HG03159 (cell line): ENCODE measurements at regions not wholly inside any gene's neighbourhood (a gene's known extent, or its start where the extent isn't known, plus 50 kb on each side); places are given as distances from the start of the nearest gene placed in this dataset.
A peak's percentile ranks its signal among the peaks of the same experiment; 100 is the strongest.

Source experiments
- ATAC-seq: cut with Tn5 transposase; IDR thresholded peaks from one replicate; pipeline ENCODE4 v1.9.1; 2021; ENCODE audit warnings: mild to moderate bottlenecking, moderate library complexity; ENCODE audit not compliant: unreplicated experiment

DNA sequence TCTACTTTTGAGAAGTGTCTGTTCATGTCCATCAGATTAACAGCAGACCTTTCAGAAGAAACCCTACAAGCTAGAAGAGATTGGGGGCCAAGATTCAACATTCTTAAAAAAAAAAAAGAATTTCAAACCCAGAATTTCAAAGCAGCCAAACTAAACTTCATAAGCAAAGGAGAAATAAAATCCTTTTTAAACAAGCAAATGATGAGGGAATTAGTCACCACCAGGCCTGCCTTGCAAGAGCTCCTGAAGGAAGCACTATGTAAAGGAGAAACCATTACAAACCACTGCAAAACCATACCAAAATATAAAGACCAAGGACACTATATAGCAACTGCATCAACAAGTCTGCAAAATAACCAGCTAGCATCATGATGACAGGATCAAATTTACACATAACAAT, 124.6 kb upstream of the PDE4D start:
- no peak for ATAC-seq

DNA sequence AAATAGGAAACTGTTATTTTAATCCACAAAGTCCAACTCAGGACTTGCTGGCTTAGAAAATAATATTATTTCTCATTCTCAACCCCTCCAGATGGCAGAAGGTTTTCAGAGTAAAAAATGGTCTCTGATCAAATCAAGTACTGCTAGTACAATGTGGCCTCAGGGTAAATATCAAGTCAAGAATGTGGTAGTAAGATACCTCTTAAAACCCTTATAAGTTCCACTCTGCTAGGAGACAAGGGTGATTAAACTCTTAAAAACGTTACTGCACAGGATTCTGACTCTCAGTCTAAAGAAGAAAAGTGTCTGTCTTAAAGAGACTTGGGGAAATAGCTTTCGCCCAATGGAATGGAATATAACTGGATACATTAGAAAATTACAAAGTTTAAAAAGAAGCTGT, 120.8 kb upstream of the PDE4D start:
- ATAC-seq: no peak

DNA sequence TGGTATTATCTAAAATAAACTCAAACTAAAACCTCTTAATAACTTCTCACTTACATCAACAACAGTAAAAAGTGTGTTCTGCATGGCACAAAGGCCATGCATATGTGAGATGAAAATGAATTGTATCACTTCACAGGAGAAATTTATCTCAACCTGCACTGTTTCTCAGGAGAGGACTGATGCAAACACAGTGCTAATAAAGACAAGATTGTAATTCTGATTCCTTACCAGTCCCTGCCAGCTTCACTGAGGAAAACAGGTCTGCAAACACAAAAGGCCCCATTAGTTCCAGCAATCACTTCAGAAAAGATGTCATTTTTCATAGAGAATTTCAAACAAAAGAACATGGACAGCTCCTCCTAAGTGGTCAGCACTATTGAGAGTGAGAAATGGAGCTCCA, 117.3 kb upstream of the PDE4D start:
- no peak for ATAC-seq

DNA sequence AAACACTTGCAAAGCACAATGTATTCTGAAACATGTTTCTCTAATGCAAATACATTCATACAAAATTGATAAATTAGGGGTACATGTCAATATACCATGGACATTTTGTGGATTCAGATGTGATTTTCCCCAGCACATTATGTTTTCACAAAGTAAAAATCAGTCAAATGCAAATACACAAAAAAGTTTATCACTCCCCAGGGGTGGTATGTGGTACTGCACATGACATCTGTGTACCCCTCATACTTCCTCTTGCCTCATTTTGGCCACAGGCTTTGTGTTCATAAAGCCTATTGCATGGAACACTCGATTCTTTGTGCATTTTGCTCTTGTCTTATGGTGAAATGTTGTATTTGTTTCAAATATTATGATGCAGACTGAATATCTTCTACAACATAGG, 116.8 kb upstream of the PDE4D start:
- ATAC-seq: peak; percentile 73

DNA sequence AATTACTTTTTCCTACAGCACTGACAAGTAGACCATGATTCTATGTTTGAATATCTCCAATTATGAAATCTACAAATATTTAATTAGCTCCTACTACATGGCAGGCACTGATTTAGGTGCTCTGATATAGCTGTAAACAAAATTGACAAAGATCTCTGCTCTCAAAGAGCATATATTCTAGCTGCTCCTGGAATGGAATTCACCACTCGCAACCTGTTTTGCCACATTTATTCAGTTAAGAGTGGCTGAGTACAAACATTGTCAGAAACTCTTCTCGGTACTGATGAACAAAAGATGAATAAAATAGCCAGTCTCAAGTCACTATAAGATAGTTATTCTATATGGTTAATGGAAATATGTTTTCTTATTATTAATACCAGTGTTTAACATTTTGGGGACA, 114.2 kb upstream of the PDE4D start:
- no peak for ATAC-seq

DNA sequence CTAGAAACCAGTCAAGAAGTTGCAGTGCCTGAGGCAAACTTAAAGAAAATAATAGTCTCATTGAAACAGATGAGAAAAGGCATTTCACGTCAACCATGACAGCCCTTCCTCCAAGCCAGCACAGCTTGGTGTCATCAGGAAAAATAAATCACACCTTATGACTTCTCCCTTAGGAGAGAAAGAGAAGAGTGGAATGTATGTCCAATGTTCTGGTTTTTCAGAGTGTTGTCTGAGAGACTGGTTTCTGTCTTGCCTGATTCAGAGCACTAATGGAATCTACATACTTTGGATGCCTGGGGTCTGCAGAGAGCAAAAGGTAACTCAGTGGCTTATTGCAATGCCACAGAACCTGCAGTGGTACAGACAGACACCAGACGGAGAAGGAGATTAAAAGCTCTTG, 105.5 kb upstream of the PDE4D start:
- ATAC-seq: no peak

DNA sequence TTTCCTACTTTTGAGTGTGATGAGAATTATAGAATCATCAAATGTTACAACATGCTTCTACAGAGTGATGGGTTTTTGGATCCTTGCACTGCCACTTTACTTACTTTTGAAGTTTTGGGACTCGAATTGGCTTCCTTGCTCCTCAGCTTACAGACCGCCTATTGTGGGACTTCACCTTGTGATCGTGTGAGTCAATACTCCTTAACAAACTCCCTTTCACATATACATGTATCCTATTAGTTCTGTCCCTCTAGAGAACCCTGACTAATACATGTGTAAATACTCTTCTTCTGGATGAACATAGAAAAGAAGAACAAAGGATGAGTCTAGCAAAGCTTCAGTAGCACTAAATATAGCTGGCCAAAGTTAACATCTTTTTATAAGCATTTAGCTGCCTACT, 98.7 kb upstream of the PDE4D start:
- ATAC-seq: no peak

DNA sequence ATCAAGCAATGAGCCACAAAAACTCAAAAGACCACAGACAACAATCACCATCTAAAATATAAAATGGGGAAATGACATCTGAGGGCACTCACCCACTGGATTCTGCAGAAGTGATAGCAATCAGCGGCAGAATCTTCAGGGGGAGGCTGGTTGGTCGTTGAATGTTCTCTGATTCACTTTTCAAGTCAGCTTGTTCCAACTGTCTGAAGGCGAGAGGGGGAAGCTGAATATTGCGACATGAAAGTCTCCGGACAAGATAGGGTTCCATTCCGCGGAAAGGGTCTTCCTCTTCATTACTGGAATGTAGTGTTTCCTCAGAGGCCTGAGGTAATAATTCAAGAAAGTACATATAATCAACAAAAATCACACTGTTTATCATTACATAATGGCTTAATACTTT, 94.9 kb upstream of the PDE4D start:
- ATAC-seq: no peak

DNA sequence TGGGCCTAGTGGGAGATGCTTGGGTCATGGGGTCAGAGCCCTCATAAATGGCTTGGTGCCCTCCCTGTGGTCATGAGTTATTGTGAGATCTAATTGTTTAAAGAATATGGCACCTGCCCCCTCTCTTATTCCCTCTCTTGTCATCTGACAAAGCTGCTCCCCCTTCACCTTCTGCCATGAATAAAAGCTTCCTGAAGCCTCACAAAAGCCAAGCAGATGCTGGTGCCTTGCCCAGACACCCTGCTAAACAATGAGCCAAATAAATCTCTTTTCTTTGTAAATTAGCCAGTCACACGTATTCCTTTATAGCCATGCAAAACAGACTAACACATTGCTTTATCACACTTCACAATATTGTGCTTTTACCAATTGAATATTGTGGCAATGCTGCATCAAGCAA, 82.8 kb upstream of the PDE4D start:
- ATAC-seq: no peak

DNA sequence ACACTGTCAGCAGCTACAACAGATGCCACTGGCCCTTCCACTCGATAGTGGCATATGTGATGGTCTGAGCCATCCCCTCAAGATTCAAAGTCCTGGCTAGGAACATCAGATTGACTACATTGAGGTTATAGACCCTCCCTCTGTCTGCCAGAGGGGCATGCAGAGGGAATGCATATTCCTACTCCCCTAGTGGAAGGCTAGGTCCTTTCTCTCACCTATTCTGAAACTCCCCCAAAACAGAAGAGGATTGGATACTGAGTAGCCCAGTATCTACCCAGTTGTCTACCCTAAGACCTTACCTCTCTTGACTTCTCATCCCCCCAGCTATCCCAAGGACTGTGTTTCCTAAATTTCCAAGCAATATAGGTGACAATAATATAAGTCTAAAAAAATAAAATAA, 78.5 kb upstream of the PDE4D start:
- no peak for ATAC-seq

DNA sequence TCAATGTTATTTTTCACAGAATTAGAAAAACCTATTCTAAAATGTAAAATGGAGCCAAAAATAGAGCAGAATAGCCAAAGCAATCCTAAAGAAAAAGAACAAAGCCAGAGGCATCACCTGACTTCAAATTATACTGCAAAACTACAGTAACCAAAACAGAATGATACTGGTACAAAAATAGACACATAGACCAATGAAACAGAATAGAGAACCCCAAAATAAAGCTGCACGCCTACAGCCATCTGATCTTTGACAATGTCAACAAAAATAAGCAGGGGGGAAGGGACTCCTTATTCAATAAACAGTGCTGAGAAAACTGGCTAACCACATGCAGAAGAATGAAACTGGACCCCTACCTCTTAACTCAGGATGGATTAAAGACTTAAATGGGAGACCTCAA, 65.8 kb upstream of the PDE4D start:
- ATAC-seq: no peak

DNA sequence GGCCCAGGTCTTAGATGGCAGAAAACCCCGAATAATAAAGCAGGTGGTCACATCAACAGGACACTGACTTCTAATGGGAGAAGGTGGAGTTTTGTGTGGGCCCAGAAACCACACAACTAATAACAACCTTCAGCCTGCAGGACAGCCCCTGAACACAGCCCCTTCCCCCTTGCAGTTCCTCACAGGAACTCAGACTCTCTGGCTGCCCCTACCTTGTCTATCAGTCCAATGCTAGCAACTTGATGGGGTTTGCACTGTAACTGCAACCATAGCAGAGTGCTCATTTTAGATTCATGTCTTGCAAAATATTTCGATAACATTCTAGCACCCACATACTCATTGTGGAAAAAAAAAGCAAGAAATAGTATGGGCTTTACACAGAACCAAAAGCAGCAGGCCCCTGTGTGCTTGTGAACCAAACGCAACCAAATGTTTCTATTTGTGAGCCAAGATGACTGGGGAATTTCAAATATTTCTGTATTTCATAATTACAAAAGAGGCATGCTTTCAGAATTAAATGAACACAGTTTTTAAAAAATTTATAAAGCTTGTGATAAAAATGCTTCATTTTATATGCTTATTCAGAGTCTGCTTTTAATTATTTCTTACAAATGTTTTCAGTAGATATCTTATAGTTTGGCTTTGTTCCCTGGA, 62.7 kb upstream of the PDE4D start:
- no peak for ATAC-seq

DNA sequence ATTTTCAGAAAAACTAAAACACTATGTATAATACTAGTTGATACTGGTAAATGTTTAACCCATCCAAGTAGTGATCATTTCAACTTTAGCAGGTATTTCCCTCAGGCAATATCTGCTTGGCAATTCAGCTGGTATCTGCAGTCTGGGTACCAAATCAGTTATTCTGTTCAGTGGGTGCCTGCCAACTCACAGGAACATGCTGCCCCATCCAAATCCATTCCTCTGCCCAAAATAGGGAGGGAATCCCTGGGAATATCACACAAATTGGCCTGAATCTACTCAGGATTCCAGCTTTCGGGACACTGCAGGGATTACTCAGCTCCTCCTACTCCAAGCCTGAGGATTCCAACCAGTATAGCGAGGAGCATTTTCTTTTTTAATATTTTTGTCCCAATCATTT, 61.7 kb upstream of the PDE4D start:
- ATAC-seq: no peak

DNA sequence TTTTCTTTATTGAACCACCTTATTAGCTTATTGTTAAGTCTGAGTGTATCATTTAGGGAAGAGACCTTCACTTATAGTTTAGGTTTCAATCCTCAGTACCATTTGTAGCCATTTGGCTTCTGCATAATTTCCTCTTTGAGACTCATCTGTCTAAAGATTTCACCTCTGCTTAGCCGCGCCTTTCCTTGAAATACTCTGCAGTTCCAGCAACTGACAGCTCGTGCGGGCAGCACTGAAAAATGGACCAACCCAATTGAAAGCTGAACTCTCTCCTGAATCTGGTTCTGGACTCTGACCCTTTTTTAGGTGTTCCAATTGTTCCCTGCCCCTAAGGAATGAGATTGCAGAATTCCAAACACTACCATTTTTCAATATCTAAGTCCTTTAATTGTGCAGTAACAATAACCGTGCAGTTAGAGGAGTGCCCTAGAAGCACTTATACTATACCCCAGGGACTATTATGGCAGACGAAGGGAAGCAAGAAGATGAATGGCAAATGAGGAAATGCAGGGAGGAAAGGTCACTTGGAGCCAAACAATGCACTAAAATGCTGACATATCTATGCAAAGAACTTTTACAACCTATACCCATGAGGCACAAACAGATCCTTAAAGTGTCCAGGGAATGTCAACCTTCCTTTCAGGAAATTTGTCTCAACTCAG, 50.1 kb upstream of the PDE4D start:
- ATAC-seq: no peak
